Omental fat pad (tissue), 3 donors: ENCODE measurements at regions not wholly inside any gene's neighbourhood (a gene's known extent, or its start where the extent isn't known, plus 50 kb on each side); places are given as distances from the start of the nearest gene placed in this dataset.

Source experiments
- ATAC-seq: fragments of 150-250 bp; one replicate; pipeline ENCODE4 v1.9.1; 2016; ENCODE audit warnings: mild to moderate bottlenecking, moderate library complexity; ENCODE audit not compliant: low FRiP score
- DNase-seq: peaks from one replicate; pipeline ENCODE4 v3.0.0-alpha.2; 2019; ENCODE audit warnings: low spot score
- TF ChIP-seq, protein P1 (sequence below), 3 donors: fragments of 450-650 bp; IDR thresholded peaks; one replicate each; pipeline ENCODE4 v1.5.1; 2016 to 2017; ENCODE audit warnings: antibody characterized with exemption in 3 of 3, mild to moderate bottlenecking in 3 of 3, moderate library complexity in 2 of 3

DNA sequence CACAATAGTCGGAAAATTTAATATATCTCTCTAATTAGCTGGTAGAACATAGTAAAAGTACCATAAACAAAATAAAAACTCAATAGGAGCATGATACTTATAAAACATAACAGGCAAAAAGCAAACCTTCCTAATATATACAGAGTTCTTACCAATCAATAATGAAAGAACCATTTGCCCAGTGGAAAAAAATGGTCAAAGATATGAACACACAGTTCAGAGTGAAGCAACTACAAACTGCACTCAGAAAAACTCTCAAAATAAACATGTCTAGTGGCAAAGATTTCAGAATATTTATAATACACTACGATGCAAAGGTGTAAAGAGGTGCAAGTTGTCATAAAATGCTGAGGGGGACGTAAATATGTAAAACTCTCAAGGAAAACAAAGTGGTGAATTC lies 576.2 kb upstream of the CTNND2 start:
- ATAC-seq: no peak
- TF ChIP-seq, protein P1, sequence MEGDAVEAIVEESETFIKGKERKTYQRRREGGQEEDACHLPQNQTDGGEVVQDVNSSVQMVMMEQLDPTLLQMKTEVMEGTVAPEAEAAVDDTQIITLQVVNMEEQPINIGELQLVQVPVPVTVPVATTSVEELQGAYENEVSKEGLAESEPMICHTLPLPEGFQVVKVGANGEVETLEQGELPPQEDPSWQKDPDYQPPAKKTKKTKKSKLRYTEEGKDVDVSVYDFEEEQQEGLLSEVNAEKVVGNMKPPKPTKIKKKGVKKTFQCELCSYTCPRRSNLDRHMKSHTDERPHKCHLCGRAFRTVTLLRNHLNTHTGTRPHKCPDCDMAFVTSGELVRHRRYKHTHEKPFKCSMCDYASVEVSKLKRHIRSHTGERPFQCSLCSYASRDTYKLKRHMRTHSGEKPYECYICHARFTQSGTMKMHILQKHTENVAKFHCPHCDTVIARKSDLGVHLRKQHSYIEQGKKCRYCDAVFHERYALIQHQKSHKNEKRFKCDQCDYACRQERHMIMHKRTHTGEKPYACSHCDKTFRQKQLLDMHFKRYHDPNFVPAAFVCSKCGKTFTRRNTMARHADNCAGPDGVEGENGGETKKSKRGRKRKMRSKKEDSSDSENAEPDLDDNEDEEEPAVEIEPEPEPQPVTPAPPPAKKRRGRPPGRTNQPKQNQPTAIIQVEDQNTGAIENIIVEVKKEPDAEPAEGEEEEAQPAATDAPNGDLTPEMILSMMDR (IDR thresholded peaks at IDR 0.05): no peak
- no peak for DNase-seq

DNA sequence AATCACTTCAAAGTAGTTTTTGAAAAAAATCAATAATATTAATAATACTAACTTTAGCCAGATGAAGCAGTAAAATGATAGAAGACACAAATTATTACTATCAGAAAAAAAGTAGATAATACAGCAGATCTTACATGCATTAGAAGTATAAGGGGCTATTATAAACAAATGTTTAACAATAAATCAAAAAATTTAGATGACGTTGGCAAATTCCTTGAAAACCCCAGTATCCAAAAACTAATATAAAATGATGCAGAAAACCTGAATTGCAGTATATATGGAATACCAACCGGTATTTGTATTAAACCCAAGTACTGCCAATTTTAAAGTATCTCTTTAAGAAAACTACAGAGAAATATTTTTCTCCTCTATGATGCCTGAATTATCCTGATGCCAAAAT lies 573.3 kb upstream of the CTNND2 start:
- no peak for DNase-seq
- TF ChIP-seq, protein P1 (IDR thresholded peaks at IDR 0.05): no peak
- no peak for ATAC-seq

GRCh38 chr5:12467799-12468198 lies 563.6 kb upstream of the CTNND2 start:
- DNase-seq: no peak
- no peak for ATAC-seq
- TF ChIP-seq, protein P1 (IDR thresholded peaks at IDR 0.05): no peak

GRCh38 chr5:12460493-12461261 lies 556.4 kb upstream of the CTNND2 start:
- TF ChIP-seq, protein P1 (IDR thresholded peaks at IDR 0.05): no peak
- no peak for DNase-seq

GRCh38 chr5:12459326-12459725 lies 555.1 kb upstream of the CTNND2 start:
- DNase-seq (no peak), ATAC-seq (no peak)
- TF ChIP-seq, protein P1 (IDR thresholded peaks at IDR 0.05): no peak

More at GRCh38 chr5:12460493-12461261, 556.4 kb upstream of the CTNND2 start:
- ATAC-seq: no peak

DNA sequence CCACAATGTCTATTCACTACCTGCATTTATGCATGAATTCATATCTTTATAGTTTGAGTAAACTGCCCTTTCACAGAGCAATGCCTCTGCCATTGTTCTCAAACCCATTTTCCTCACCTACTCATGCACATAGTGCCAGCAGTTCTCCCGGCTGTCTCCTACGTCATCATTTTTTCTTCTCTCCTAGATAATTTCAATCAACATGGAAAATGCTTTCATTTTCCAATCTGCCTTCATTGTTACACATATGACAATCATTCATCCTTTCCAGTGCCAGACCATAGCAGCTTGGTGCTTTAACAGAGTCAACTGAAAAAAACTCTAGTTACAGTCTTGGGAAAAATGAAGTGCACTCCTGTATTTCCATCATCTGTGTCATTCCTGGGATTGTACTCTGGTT lies 514.8 kb upstream of the CTNND2 start:
- ATAC-seq (no peak), DNase-seq (no peak)
- TF ChIP-seq, protein P1 (IDR thresholded peaks at IDR 0.05): no peak

DNA sequence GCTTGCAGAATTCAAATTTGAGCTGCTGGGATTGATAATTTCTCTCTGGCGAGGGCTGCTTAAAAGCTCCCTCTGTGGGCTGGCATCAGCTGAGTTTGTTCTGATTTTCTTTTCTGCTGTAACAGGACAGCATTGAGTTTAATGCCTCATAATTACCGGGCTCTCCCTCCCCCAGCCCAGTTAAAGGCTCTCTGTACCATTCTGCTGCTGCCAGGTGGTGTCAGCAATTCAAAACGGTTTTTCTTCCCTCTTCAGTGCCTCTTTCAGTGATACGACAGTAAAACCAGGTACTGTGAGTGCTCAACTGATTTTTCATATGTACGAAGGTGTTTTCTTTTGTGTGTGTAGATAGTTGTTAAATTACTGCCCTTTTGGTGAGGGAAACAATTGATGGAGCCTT lies 509.3 kb upstream of the CTNND2 start:
- DNase-seq: no peak
- TF ChIP-seq, protein P1 (IDR thresholded peaks at IDR 0.05): no peak
- no peak for ATAC-seq
